Mesendoderm (in vitro differentiated cells): ENCODE measurements at regions not wholly inside any gene's neighbourhood (a gene's known extent, or its start where the extent isn't known, plus 50 kb on each side); places are given as distances from the start of the nearest gene placed in this dataset.
A peak's percentile ranks its signal among the peaks of the same experiment; 100 is the strongest.

Experiments
- DNase-seq: peaks from one replicate; pipeline ENCODE4 v3.0.0; 2013
- H2AK5ac ChIP-seq: 2 replicates; pipeline ENCODE4 v1.6.1; 2013; ENCODE audit warnings: low read length, inconsistent platforms
- H2BK120ac ChIP-seq: 2 replicates; pipeline ENCODE4 v1.6.1; 2013; ENCODE audit warnings: low read depth, mild to moderate bottlenecking, low read length, moderate library complexity, mixed read lengths
- H2BK15ac ChIP-seq: replicated peaks from 2 replicates; pipeline ENCODE4 v1.6.1; 2013; ENCODE audit warnings: low read depth, mild to moderate bottlenecking, moderate library complexity
- H2BK5ac ChIP-seq: 2 replicates; pipeline ENCODE4 v1.6.1; 2013; ENCODE audit warnings: low read length, inconsistent platforms
- H3K18ac ChIP-seq: 2 replicates; pipeline ENCODE4 v1.6.1; 2013; ENCODE audit warnings: mild to moderate bottlenecking, low read length, mixed read lengths
- H3K23ac ChIP-seq: one replicate; pipeline ENCODE4 v1.6.1; 2013; ENCODE audit warnings: low read length
- H3K27ac ChIP-seq: 2 replicates; pipeline ENCODE4 v1.5.1; 2013; ENCODE audit warnings: low read depth, mild to moderate bottlenecking, inconsistent platforms, low read length, moderate library complexity
- H3K27me3 ChIP-seq: 2 replicates; pipeline ENCODE4 v1.6.1; 2013; ENCODE audit warnings: low read length, control low read depth, mild to moderate bottlenecking, inconsistent platforms; ENCODE audit not compliant: insufficient read depth, poor library complexity
- H3K36me3 ChIP-seq: 2 replicates; pipeline ENCODE4 v1.6.1; 2013; ENCODE audit warnings: low read length, inconsistent platforms; ENCODE audit not compliant: control insufficient read depth, insufficient read depth
- H3K4ac ChIP-seq: one replicate; pipeline ENCODE4 v1.6.1; 2013; ENCODE audit warnings: low read depth, mild to moderate bottlenecking, low read length, moderate library complexity
- H3K4me1 ChIP-seq: 2 replicates; pipeline ENCODE4 v1.6.1; 2013; ENCODE audit warnings: low read depth, low read length, inconsistent platforms; ENCODE audit not compliant: control insufficient read depth
- H3K4me2 ChIP-seq: 2 replicates; pipeline ENCODE4 v1.6.1; 2013; ENCODE audit warnings: low read length
- H3K4me3 ChIP-seq: 2 replicates; pipeline ENCODE4 v1.5.1; 2013; ENCODE audit warnings: mild to moderate bottlenecking, low read length
- H3K56ac ChIP-seq: one replicate; pipeline ENCODE4 v1.6.1; 2013; ENCODE audit warnings: low read length
- H3K79me1 ChIP-seq: 2 replicates; pipeline ENCODE4 v1.6.1; 2013; ENCODE audit warnings: low read length, inconsistent platforms
- H3K79me2 ChIP-seq: 2 replicates; pipeline ENCODE4 v1.6.1; 2013; ENCODE audit warnings: mild to moderate bottlenecking, low read length; ENCODE audit not compliant: control insufficient read depth, insufficient read depth
- H3K9ac ChIP-seq: 2 replicates; pipeline ENCODE4 v1.6.1; 2013; ENCODE audit warnings: low read length, inconsistent platforms
- H4K5ac ChIP-seq: one replicate; pipeline ENCODE4 v1.6.1; 2013; ENCODE audit warnings: low read length
- H4K8ac ChIP-seq: one replicate; pipeline ENCODE4 v1.6.1; 2013; ENCODE audit warnings: low read depth, mild to moderate bottlenecking, control low read depth, low read length, moderate library complexity
- WGBS: extraction: QIAGEN DNeasy Blood & Tissue Kit; methylation state at CpG from one replicate; pipeline ENCODE4 v1.1.7; 2013; ENCODE audit warnings: low lambda C conversion rate, missing lambda C conversion rate; ENCODE audit not compliant: insufficient coverage; ENCODE audit errors: extremely low coverage; 5-methylcytosine and 5-hydroxymethylcytosine counted together

DNA sequence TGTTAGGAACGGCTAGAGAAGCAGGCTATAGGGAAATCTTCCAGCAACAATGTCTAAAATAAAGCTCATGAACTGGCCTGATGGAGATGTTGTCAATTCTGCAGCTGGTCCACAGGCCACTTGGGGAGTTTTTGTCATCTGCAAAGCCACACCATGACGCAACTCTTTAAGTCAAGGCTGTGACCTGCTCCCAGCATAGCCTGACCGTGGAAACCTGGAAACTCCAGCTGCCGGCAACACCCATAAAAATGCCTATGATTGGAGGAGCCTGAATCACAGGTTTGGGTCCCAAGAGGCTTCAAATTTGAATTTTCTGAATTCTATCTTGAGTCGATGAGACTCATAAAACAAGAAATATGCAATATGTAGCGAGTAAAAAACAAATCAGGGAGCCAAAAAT lies 969.2 kb upstream of the PRKX start:
- H4K8ac ChIP-seq = no peak overlapping the region
- H2BK120ac ChIP-seq = no peak overlapping the region
- no peak overlapping the region for H4K5ac ChIP-seq
- H3K27ac ChIP-seq = no peak overlapping the region
- H3K4ac ChIP-seq = no peak overlapping the region
- H3K79me1 ChIP-seq = no peaks in the 10 kb centered on the region
- no peak overlapping the region for H3K18ac ChIP-seq
- no CpG with 5 or more reads among the region's 6 CpGs for WGBS
- H3K79me2 ChIP-seq = no peaks in the 10 kb centered on the region
- H3K9ac ChIP-seq = no peak overlapping the region
- DNase-seq = no peak
- no peaks in the 10 kb centered on the region for H3K36me3 ChIP-seq
- no peaks in the 10 kb centered on the region for H3K4me1 ChIP-seq
- no peak overlapping the region for H3K23ac ChIP-seq
- no peak overlapping the region for H3K4me3 ChIP-seq
- H2AK5ac ChIP-seq = no peak overlapping the region
- H3K4me2 ChIP-seq = no peak overlapping the region
- no peaks in the 10 kb centered on the region for H3K27me3 ChIP-seq
- H3K56ac ChIP-seq = no peak overlapping the region
- no peak overlapping the region for H2BK5ac ChIP-seq
- no peak overlapping the region for H2BK15ac ChIP-seq

- Histone ChIP-seq H3K4me3 (no peak overlapping the region), H3K4ac (no peak overlapping the region), H2BK120ac (no peak overlapping the region), H2BK5ac (no peak overlapping the region), H3K27ac (no peak overlapping the region), H3K4me2 (no peak overlapping the region), H3K23ac (no peak overlapping the region), H3K18ac (no peak overlapping the region), H4K5ac (no peak overlapping the region), H3K4me1 (no peaks in the 10 kb centered on the region), H2BK15ac (no peak overlapping the region), H3K79me1 (no peaks in the 10 kb centered on the region), H4K8ac (no peak overlapping the region), H3K79me2 (no peaks in the 10 kb centered on the region), H3K27me3 (no peaks in the 10 kb centered on the region), H2AK5ac (no peak overlapping the region), H3K56ac (no peak overlapping the region), H3K9ac (no peak overlapping the region), H3K36me3 (no peaks in the 10 kb centered on the region)
- no CpG with 5 or more reads among the region's 4 CpGs for WGBS
- no peak for DNase-seq
Measured at GRCh38 chrX:4675686-4676300, 962.3 kb upstream of the PRKX start.

DNA sequence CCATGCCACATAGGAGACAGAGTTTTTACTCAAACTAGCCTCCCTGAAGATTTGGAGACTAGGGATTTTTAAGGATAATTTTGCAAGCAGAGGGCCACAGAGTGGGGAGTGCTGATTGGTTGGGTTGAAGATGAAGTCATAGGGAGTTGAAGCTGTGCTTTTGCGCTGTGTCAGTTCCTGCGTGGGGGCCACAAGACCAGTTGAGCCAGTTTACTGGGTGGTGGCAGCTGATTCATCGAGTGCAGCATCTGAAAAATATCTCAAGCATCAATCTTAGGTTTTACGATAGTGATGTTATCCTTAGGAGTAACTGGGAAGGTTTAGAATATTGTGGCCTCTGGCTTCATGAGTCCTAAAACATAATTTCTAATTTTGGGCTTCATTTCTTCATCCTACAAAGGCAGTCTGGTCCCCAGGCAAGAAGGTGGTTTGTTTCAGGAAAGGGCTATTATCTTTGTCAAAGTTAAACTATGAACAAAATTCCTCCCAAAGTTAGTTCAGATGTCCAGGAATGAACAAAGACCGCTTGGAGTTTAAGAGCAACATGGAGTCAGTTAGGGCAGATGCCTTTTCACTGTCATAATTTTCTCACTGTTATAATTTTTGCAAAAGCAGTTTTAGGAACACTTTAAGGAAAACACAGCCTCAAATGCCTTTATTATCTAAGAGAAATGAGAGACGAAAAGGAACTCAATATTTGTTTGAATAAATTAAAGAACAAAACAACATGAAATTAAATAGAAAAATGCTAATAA lies 960.8 kb upstream of the PRKX start:
- H3K36me3 ChIP-seq = no peaks in the 10 kb centered on the region
- no peak overlapping the region for H3K4me3 ChIP-seq
- no peaks in the 10 kb centered on the region for H3K27me3 ChIP-seq
- no peaks in the 10 kb centered on the region for H3K79me2 ChIP-seq
- no peak overlapping the region for H3K4ac ChIP-seq
- H3K23ac ChIP-seq = no peak overlapping the region
- H3K4me1 ChIP-seq = no peaks in the 10 kb centered on the region
- H3K9ac ChIP-seq = no peak overlapping the region
- no peak for DNase-seq
- no peak overlapping the region for H2BK5ac ChIP-seq
- no peak overlapping the region for H4K8ac ChIP-seq
- H4K5ac ChIP-seq = no peak overlapping the region
- H3K79me1 ChIP-seq = no peaks in the 10 kb centered on the region
- no peak overlapping the region for H2BK15ac ChIP-seq
- H3K27ac ChIP-seq = no peak overlapping the region
- WGBS = no CpG with 5 or more reads among the region's 6 CpGs
- H2AK5ac ChIP-seq = no peak overlapping the region
- no peak overlapping the region for H3K18ac ChIP-seq
- no peak overlapping the region for H3K56ac ChIP-seq
- H2BK120ac ChIP-seq = no peak overlapping the region
- H3K4me2 ChIP-seq = no peak overlapping the region

DNA sequence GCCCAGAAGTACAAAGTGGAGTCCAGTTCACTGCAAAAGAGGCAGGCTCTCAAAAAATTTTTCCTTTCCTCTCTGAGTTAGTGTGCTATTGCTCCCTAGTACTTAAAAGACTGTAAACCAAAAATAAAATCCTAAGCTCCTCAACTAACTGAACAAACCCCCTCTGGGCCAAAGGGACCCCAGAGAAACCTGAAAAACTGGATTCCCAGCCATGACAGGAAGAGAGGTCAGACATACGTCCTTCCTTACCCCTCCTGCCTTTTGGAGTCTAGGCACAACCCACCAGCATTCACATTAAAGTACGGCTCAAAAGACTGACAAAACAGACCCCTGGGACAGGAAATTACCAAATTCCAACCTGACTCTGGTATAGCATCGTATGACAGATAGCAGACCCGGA lies 957.9 kb upstream of the PRKX start:
- Histone ChIP-seq H2BK15ac (no peak overlapping the region), H3K27me3 (no peaks in the 10 kb centered on the region), H3K36me3 (no peaks in the 10 kb centered on the region), H3K18ac (no peak overlapping the region), H3K79me2 (no peaks in the 10 kb centered on the region), H3K56ac (no peak overlapping the region), H3K9ac (no peak overlapping the region), H4K5ac (no peak overlapping the region), H3K4me2 (no peak overlapping the region), H3K79me1 (no peaks in the 10 kb centered on the region), H2AK5ac (no peak overlapping the region), H3K27ac (no peak overlapping the region), H3K23ac (no peak overlapping the region), H2BK120ac (no peak overlapping the region), H4K8ac (no peak overlapping the region), H3K4ac (no peak overlapping the region), H3K4me1 (no peaks in the 10 kb centered on the region), H3K4me3 (no peak overlapping the region), H2BK5ac (no peak overlapping the region)
- peak; percentile 0 for DNase-seq
- WGBS = no CpG with 5 or more reads among the region's 4 CpGs

- H2AK5ac ChIP-seq = no peak overlapping the region
- no peak overlapping the region for H2BK15ac ChIP-seq
- no peaks in the 10 kb centered on the region for H3K36me3 ChIP-seq
- no peaks in the 10 kb centered on the region for H3K79me1 ChIP-seq
- no peak overlapping the region for H3K23ac ChIP-seq
- no peaks in the 10 kb centered on the region for H3K27me3 ChIP-seq
- no peaks in the 10 kb centered on the region for H3K4me1 ChIP-seq
- H3K4ac ChIP-seq = no peak overlapping the region
- no peak overlapping the region for H4K8ac ChIP-seq
- no peak overlapping the region for H3K27ac ChIP-seq
- no peak overlapping the region for H3K9ac ChIP-seq
- no peak overlapping the region for H2BK120ac ChIP-seq
- no peak overlapping the region for H3K18ac ChIP-seq
- H3K4me3 ChIP-seq = no peak overlapping the region
- DNase-seq = no peak
- no peak overlapping the region for H3K56ac ChIP-seq
- WGBS = no CpG with 5 or more reads among the region's 5 CpGs
- H3K79me2 ChIP-seq = no peaks in the 10 kb centered on the region
- H4K5ac ChIP-seq = no peak overlapping the region
- H2BK5ac ChIP-seq = no peak overlapping the region
- no peak overlapping the region for H3K4me2 ChIP-seq
Measured at GRCh38 chrX:4670606-4671005, 957.2 kb upstream of the PRKX start.
